ENCODE measurements at regions not wholly inside any gene's neighbourhood (a gene's known extent, or its start where the extent isn't known, plus 50 kb on each side); places are given as distances from the start of the nearest gene placed in this dataset.
"Not testable (repeated sequence)": the region's sequence is repeated elsewhere in the genome, so short reads cannot be mapped to it uniquely, and the experiment has no call there.

GRCh38 chr3:10109-10996, 186.2 kb upstream of the CHL1 start:
- H3K4me2 ChIP-seq; H3K4me1 ChIP-seq (ENCODE audit: low read depth, poor library complexity, severe bottlenecking); H3K79me2 ChIP-seq (ENCODE audit: insufficient read depth, low read depth); H3K9ac ChIP-seq; H2AFZ ChIP-seq (ENCODE audit: low read depth); H3K27ac ChIP-seq; H3K4me3 ChIP-seq (IDR thresholded peaks at IDR 0.05; ENCODE audit: insufficient read depth, low read depth, low read length); H3K36me3 ChIP-seq (ENCODE audit: insufficient read depth); H3K27me3 ChIP-seq (ENCODE audit: insufficient read depth, low read depth); H4K20me1 ChIP-seq (ENCODE audit: insufficient read depth): not testable (repeated sequence)

GRCh38 chr3:11734-12133, 184.8 kb upstream of the CHL1 start:
- H2AFZ ChIP-seq (ENCODE audit: low read depth) = no peak overlapping the region
- no peak overlapping the region for H3K4me2 ChIP-seq

GRCh38 chr3:14652-15051, 181.9 kb upstream of the CHL1 start:
- no peaks in the 10 kb centered on the region for H3K79me2 ChIP-seq (ENCODE audit: insufficient read depth, low read depth)
- no peak overlapping the region for H3K27ac ChIP-seq
- TF ChIP-seq CTCF (conservative IDR thresholded peaks at IDR 0.05; ENCODE audit: low read depth, low read length) = no peak
- H4K20me1 ChIP-seq (ENCODE audit: insufficient read depth) = no peaks in the 10 kb centered on the region
- no peaks in the 10 kb centered on the region for H3K4me1 ChIP-seq (ENCODE audit: low read depth, poor library complexity, severe bottlenecking)
- H2AFZ ChIP-seq (ENCODE audit: low read depth) = no peak overlapping the region
- no peak overlapping the region for H3K4me3 ChIP-seq (IDR thresholded peaks at IDR 0.05; ENCODE audit: insufficient read depth, low read depth, low read length)
- H3K27me3 ChIP-seq (ENCODE audit: insufficient read depth, low read depth) = no peaks in the 10 kb centered on the region
- H3K9ac ChIP-seq = no peak overlapping the region
- H3K4me2 ChIP-seq = no peak overlapping the region
- no peaks in the 10 kb centered on the region for H3K36me3 ChIP-seq (ENCODE audit: insufficient read depth)

More at GRCh38 chr3:11734-12133, 184.8 kb upstream of the CHL1 start:
- Histone ChIP-seq H4K20me1 (ENCODE audit: insufficient read depth) (no peaks in the 10 kb centered on the region), H3K4me1 (ENCODE audit: low read depth, poor library complexity, severe bottlenecking) (no peaks in the 10 kb centered on the region), H3K36me3 (ENCODE audit: insufficient read depth) (no peaks in the 10 kb centered on the region), H3K9ac (no peak overlapping the region), H3K79me2 (ENCODE audit: insufficient read depth, low read depth) (no peaks in the 10 kb centered on the region), H3K27me3 (ENCODE audit: insufficient read depth, low read depth) (no peaks in the 10 kb centered on the region), H3K4me3 (IDR thresholded peaks at IDR 0.05; ENCODE audit: insufficient read depth, low read depth, low read length) (no peak overlapping the region), H3K27ac (no peak overlapping the region)
- TF ChIP-seq CTCF (conservative IDR thresholded peaks at IDR 0.05; ENCODE audit: low read depth, low read length) = no peak

- no peaks in the 10 kb centered on the region for H3K36me3 ChIP-seq (ENCODE audit: insufficient read depth)
- H3K4me1 ChIP-seq (ENCODE audit: low read depth, poor library complexity, severe bottlenecking) = no peaks in the 10 kb centered on the region
- no peak overlapping the region for H3K9ac ChIP-seq
- TF ChIP-seq CTCF (conservative IDR thresholded peaks at IDR 0.05; ENCODE audit: low read depth, low read length) = no peak
- no peak overlapping the region for H2AFZ ChIP-seq (ENCODE audit: low read depth)
- H3K27me3 ChIP-seq (ENCODE audit: insufficient read depth, low read depth) = no peaks in the 10 kb centered on the region
- H3K4me3 ChIP-seq (IDR thresholded peaks at IDR 0.05; ENCODE audit: insufficient read depth, low read depth, low read length) = no peak overlapping the region
- H3K27ac ChIP-seq = no peak overlapping the region
- H3K79me2 ChIP-seq (ENCODE audit: insufficient read depth, low read depth) = no peaks in the 10 kb centered on the region
- H4K20me1 ChIP-seq (ENCODE audit: insufficient read depth) = no peaks in the 10 kb centered on the region
- no peak overlapping the region for H3K4me2 ChIP-seq
Observed at GRCh38 chr3:16366-16765, 180.2 kb upstream of the CHL1 start.

- no peaks in the 10 kb centered on the region for H3K27me3 ChIP-seq (ENCODE audit: insufficient read depth, low read depth)
- H4K20me1 ChIP-seq (ENCODE audit: insufficient read depth) = no peaks in the 10 kb centered on the region
- H2AFZ ChIP-seq (ENCODE audit: low read depth) = no peak overlapping the region
- no peaks in the 10 kb centered on the region for H3K36me3 ChIP-seq (ENCODE audit: insufficient read depth)
- no peak overlapping the region for H3K4me3 ChIP-seq (IDR thresholded peaks at IDR 0.05; ENCODE audit: insufficient read depth, low read depth, low read length)
- no peak overlapping the region for H3K4me2 ChIP-seq
- H3K79me2 ChIP-seq (ENCODE audit: insufficient read depth, low read depth) = no peaks in the 10 kb centered on the region
- no peak for TF ChIP-seq CTCF (conservative IDR thresholded peaks at IDR 0.05; ENCODE audit: low read depth, low read length)
- no peak overlapping the region for H3K27ac ChIP-seq
- H3K9ac ChIP-seq = no peak overlapping the region
- no peaks in the 10 kb centered on the region for H3K4me1 ChIP-seq (ENCODE audit: low read depth, poor library complexity, severe bottlenecking)
Observed at GRCh38 chr3:20421-20820, 176.1 kb upstream of the CHL1 start.
